ENCODE measurements at regions not wholly inside any gene's neighbourhood (a gene's known extent, or its start where the extent isn't known, plus 50 kb on each side); places are given as distances from the start of the nearest gene placed in this dataset.

GRCh38 chr3:191644291-191644690 is 183.3 kb downstream of the PYDC2 start:
- TF ChIP-seq, protein P1, sequence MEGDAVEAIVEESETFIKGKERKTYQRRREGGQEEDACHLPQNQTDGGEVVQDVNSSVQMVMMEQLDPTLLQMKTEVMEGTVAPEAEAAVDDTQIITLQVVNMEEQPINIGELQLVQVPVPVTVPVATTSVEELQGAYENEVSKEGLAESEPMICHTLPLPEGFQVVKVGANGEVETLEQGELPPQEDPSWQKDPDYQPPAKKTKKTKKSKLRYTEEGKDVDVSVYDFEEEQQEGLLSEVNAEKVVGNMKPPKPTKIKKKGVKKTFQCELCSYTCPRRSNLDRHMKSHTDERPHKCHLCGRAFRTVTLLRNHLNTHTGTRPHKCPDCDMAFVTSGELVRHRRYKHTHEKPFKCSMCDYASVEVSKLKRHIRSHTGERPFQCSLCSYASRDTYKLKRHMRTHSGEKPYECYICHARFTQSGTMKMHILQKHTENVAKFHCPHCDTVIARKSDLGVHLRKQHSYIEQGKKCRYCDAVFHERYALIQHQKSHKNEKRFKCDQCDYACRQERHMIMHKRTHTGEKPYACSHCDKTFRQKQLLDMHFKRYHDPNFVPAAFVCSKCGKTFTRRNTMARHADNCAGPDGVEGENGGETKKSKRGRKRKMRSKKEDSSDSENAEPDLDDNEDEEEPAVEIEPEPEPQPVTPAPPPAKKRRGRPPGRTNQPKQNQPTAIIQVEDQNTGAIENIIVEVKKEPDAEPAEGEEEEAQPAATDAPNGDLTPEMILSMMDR (IDR thresholded peaks at IDR 0.05): no peak
- TF ChIP-seq POLR2A (IDR thresholded peaks at IDR 0.05): no peak

Measured in vagina (tissue), 2 donors.